Stimulated activated CD8-positive, alpha-beta memory T cell treated with anti-CD3 and anti-CD28 coated beads, Interleukin-15, amount 100 ng/mL, for 1 hour (primary cell): ENCODE measurements at regions not wholly inside any gene's neighbourhood (a gene's known extent, or its start where the extent isn't known, plus 50 kb on each side); places are given as distances from the start of the nearest gene placed in this dataset.
"Not testable (repeated sequence)": the region's sequence is repeated elsewhere in the genome, so short reads cannot be mapped to it uniquely, and the experiment has no call there.

Experiments
- DNase-seq: peaks from one replicate; pipeline ENCODE4 v3.0.0-alpha.2; 2020; ENCODE audit warnings: low read depth

DNA sequence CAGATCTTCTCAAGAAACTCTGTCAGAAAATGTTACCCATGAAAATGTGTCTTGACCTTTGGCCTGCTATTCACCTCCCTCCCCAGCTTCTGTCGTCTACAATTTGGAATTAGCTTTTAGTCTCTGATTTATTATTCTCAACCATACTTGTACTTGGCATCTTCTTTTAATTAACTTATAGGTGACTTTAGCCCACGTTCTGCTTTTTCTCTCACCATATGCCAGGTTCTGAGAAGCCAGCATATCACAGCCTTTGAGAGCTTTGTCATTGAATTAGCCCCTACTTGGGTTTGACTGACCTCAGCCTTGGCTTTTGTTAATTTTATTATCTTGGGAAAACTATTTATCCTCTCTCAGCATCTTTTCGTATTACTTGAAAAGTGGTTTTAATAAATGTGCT is 355.9 kb downstream of the OXSM start:
- no peak for DNase-seq

DNA sequence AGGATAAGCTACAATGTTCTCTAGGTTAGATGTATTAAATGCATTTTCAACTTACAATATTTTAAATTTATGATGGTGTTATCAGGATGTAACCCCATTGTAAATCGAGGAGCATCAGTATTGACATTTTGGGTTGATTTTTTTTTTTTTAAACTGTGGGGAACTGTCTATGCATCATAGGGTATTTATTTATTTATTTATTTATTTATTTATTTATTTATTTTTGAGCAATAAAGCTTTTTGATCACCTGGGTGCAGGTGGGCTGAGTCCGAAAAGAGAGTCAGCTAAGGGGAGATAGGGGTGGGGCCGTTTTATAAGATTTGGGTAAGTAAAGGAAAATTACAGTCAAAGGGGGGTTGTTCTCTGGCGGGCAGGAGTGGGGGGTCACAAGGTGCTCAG is 367.5 kb downstream of the OXSM start:
- DNase-seq = not testable (repeated sequence)

DNA sequence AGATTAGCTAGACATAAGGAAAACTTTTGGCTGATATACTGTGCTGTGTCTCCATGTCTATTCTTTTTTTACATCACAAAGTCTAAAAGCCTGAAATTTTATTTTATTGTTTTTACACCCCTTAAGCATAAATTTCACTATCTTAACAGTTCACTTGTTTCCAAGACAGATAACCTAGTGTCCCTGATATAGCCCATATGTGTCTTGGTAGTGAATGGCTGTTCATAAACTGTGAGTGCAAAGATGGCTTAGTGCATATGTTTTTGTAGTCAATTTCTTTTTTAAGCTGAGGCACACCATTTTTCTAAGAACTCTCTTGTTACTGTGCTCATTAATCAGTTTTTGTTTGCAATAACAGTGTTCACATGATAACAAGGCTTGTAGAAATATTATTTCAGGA is 381.1 kb downstream of the OXSM start:
- no peak for DNase-seq

DNA sequence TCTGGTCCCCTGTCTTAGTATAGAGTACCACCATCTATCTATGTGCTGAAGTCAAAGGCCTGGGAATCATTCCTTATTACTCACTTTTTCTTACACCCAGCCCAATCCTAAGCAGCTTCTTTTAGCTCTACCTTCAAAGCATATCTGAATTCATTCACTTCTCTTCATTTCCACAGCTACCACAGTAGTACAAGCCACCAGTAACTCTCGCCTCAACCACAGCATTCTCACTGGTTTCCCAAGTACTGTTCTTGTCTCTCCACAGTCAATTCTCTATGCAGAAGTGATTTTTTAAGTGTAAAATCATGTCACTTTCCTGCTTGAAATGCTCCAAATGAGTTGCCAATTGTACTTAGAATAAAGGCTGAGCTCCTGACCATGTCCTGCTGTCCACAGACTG is 401.7 kb downstream of the OXSM start:
- DNase-seq = no peak

DNA sequence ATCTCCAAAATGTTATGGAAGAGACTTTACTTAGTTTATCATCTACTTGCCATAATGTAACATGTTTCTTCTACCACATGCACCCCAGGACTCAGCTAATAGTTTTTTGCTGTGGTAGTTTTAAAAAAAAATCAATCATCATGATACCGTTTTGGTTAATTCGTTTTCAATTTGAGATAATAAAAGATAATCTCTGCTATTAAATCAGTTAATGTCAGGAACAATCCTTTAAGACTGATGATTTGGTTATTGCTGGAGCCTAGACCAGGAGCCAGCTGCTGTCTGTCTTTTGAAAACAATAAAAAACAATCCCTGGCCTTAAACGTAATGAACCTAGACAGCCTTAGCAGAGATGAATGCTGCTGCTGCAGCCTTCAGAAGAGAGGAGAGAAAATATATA is 403.7 kb downstream of the OXSM start:
- DNase-seq = no peak

DNA sequence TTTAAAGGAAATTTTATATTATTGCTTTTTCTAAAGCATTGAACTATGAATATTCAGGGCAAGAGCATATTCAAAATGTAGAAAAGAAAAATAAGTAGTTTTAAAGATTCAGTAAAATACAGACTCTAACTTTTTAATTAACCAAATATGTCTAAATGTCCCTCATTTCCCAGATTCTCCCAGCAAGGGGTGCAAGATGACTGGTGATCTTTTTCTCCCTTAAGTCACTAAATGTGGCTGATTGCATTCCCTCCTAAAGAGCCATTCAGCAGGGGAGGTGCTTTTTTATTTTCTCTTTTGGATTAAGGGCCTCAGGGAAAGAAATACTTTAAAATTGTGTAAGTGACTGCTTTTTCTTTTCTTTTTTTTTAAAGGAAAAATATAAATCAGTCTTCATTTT is 406.9 kb downstream of the OXSM start:
- DNase-seq = no peak

DNA sequence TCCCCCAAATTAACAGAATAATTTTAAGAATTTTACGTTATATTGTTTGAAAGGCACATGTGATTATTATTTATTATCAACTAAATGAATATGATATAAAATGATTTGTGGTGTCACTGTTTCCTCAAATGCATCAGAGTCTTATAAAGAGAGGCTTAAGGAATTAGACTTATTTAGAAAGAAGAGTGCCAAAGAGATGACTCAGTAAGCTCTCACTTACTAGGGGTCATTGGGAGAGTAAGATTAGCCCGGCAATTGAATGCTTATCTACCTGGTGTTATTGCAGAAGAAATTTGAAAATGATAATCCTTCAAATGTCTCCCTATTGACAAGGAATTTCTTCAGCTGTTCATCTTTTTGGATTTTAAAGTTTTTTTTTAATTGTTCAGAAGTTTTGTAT is 408.7 kb downstream of the OXSM start:
- DNase-seq = no peak

DNA sequence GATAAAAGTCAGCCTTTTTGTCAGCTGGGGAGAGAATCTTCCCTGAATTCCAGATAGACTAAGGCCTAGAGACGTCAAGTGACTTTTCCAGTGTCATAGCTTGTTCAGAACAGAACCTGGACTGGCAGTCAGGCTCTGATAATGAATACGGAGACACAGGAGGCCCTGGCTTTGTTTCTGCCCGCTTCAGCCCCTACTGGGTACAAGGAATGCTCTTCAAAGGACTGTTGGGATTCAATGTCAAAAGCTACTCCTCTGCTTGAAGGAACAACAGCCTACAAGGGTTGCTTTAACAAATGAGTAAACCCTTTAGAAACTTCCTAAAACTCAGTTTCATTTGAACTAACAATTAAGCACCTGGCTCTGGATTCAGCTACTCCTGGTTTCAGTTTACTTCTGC is 412.3 kb downstream of the OXSM start:
- DNase-seq = no peak

DNA sequence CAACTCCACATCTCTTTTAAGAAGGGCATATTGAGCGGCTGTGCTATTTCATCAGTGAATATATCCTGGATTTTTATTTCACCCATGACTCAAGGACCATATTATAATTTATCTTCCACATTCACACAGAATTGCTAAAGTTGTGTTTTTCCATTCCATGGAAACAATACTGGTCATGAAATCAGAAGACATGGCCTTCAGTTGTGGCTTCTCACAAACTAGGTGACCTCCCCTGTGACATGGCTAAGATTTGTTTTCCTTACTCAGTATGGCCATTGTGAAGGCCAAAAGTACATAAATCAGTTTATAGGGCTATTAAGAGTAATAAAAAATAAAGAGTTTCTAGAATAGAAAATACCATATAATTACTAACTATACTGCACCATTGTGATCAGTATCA is 415.6 kb downstream of the OXSM start:
- DNase-seq = no peak

DNA sequence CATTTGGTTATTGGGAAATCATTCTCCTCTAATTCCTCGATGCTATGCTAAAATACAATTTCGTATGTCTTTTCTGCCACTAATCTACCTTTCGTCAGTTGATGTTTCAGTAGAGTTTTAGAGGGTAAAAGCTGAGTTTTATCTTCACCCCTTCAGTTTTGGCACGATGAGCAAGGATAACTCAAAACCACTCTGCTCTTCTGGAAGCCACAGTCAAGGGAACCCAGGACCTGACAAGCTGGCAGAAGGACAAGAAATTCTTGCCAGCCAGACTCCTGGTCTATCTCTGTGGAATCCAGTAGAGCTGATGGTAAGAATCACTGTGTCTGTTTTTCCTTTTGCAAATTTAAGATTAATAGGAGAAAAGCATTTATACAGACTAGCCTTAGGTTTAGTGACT is 414.4 kb upstream of the LRRC3B start:
- DNase-seq = no peak

DNA sequence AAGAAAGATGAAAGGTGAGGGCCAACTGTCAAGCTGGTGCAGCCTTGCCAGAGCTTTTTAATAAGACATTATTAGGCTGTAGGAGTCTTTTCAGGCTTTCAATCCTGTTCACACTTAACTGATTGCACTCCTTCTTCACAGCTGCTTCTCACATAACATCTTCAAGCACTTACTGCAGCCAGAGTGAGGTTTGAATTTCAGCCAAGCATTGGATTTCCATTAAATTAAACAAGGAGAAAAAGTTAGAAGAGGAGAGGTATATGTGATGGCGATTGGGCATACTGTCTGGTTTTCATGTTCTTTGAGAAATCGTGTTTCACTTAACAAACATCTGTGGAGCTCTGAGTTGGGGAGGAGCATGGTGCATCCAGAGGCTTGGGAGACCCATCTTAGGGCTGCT is 392.8 kb upstream of the LRRC3B start:
- no peak for DNase-seq

DNA sequence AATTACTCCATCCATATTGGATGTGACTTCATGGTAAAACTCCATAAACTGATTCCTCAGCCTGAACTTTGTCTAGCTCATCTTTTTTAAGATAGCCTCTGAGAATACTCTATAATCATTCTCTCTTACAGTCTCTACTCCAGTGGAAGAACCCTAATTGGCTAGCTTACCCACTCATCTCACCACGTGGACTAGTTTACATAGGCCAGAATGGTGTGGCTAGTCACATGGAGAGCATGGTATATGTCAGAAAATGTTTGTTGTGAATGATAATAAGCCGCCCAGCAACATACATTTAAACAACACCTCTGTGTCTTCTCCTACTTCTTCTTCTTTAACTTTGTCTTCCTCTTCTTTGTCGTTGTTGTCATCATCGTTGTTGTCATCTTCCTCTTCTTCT is 389.2 kb upstream of the LRRC3B start:
- no peak for DNase-seq

DNA sequence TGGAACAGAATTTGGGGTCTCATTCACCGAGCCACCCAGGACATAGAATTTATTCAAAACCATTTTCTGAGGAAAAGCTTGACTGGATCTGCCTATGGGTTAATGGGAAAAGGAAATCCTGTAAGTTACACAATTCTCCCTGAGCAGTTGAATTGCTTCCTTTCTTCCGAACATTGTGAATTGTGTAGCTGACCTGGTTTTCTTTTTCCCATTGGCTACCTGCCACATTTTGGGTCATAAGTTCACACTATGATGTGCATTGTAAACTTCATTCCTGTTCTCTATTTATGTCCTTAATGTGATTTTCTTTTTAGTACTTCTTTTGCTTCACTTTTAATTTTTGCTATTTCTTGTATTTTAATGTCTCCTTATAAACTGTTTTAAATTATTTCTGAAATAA is 386.0 kb upstream of the LRRC3B start:
- DNase-seq = no peak

DNA sequence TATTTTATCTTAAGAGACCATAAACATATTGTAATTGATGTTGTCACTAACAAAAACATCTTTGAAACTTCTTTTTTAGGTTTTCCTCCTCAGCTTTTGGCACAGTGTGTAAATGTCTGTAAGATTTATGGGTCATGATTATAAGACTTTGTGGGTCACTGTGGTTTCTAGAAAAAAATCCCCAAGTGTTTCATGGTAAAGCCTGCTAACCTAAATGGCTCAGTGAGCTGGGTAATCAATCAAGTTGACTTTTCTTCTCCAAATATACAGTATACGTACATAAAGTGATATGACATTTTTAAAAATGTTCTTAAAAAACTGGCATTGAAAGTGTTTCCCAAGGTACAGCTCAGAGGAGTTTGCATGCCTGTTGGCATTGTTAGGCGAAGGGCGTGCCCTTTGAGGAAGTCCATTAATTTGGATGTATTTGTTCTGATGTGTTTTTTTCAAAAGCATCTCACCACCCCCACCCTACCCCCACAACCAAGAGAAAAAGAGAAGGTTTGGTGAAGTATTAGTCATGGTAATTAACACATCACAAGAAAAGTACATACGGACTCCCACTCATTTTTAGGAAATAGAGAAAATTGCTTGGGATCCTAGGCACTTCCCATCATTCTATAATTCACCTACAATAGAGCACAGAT is 385.4 kb upstream of the LRRC3B start:
- DNase-seq = no peak

DNA sequence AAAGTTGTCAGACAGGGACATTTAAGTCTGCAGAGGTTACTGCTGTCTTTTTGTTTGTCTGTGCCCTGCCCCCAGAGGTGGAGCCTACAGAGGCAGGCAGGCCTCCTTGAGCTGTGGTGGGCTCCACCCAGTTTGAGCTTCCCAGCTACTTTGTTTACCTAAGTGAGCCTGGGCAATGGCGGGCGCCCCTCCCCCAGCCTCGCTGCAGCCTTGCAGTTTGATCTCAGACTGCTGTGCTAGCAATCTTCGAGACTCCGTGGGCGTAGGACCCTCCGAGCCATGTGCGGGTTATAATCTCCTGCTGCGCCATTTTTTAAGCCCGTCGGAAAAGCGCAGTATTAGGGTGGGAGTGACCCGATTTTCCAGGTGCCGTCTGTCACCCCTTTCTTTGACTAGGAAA is 378.0 kb upstream of the LRRC3B start:
- DNase-seq = not testable (repeated sequence)

DNA sequence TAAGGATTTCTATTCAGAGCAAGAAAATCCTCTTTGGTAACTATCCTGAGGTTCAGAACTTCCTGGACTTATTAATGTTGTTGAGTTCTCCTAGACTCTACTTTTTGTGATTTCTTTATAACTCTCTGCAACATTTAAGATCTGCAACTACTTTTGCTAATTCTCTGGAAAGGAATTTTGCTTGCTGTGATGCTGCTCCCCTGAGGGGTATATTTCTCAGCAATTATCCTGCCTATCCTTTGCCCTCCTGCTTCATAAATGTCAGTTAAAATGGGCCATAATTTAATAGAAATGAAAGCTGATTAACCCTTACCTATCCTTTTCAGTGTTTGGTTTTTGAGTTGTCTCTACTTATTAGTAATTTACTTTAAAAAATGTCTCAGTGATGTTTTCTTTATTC is 377.3 kb upstream of the LRRC3B start:
- no peak for DNase-seq

DNA sequence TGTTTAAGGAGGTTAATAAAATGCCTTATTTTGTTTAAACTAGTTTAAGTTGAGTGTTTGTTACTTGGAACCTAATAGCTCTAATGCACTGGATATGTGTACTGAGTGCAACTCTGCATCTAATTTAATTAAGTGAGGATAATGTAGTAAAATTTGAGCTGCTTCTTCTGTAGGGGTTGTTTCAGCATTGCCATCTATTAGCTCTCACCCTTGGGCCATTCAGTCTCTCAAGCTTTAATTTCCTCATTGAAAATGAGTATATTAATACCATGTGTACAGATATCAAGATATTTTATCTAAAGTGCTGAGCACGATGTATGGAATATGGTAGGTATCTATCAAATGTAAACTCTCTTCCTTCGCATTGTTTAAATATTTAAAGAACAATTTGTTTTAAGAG is 375.7 kb upstream of the LRRC3B start:
- DNase-seq = no peak

DNA sequence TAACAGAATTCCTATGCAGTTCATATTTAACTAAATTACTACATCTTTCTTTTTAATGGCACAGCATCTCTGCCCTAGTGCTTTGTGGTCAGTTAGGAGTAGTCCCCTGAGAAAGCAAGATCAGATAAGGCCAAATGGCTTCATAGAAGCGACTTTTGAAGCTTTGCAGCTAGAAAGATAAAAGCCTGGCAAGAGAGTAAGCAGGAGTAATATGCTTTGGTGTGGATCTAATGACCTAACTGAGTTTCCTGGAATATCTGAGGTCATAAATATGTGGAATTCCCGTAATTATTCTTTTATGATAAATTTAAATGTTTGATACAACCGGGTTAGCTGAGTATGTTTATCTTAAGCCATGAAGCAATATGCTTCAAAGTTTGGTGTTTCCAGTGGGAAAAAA is 374.9 kb upstream of the LRRC3B start:
- DNase-seq = no peak

DNA sequence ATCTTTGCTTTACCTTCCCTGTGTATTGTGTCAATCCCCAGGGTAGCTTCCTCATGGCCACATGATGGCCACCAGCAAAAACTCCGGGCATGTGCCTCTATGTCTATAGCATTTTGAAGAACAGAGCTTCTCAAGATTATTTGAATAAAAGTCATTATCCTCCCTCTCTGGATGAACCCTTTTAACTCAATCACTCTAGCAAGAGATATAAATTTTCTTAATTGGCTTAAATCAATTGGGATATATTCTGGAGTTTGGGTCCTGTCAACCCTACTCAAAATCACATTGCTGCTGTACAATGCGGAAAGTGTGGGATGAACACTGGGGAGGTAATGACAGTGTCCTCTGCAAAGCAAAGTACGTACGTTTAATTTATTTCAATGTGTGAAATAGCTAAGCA is 370.6 kb upstream of the LRRC3B start:
- DNase-seq = no peak

DNA sequence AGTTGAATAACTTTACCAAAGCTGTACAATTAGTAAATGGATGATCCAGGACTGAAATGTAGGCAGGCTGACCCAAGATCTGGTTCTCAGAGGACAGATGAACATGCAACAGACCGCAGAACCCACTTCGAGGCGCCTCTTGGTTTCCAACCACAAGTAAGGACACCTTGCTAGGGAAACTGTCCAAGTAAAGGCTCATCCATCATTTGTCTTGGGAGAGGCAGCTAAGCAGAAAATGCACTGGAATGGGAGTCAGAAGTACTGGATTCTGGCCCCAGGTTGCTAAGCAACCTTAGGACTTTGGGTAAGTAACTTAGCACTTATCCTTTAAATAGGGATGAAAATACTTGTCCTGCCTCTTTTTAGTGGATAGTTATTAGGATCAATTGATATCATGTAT is 366.3 kb upstream of the LRRC3B start:
- no peak for DNase-seq

DNA sequence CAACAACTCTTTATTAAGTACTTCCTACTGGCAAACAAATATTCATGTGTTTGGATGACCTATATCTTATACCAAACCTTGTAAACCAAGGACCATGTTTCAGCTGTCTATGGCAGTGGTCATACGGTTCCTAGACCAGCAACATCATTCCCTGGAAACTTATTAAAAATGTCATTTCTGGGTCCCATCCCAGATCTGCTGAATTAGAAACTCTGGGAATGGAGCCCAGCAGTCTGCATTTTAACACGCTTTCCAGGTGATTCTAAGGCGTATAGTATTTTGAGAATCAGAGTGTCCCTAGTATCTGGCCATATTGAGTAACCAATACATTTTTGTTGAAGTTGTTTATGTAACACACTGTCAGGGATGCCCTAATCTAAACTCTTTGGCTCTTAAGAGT is 363.4 kb upstream of the LRRC3B start:
- DNase-seq = no peak

DNA sequence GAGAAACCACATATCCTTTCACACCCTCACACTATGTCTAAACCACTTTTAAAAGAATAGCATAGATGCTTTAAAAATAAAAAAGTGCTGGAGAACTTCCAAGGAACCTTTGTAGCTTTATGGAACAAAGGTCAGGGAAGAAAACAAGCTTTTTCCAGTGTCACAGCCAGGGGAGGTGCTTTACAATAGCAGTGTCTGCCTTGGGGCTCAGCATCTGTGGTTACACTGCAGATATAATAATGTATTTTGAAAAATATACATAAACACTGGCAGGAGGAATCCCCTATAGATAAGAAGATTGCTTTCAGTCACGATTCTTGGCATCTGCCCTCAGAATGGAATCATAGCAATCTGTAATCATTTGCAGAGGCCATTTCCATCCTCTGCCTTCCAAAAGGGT is 362.4 kb upstream of the LRRC3B start:
- no peak for DNase-seq

DNA sequence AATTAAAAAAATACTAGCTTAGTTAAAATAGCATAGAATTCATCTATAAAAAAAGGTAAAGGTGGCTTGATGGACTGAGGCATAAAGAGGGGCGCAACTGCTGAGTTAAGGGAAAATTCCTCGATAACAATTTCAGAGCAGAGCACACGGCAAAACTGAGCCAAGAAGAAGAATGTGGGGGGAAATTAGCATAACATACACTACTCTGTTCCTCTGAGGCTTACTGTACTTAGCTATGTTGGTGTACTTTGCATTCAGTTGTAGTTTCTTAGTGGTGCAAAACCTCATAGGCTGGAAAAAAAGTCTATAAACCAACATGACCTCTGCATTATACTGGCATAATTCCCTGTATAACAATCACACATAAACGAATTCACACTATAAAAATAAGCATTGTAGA is 357.9 kb upstream of the LRRC3B start:
- DNase-seq = no peak

DNA sequence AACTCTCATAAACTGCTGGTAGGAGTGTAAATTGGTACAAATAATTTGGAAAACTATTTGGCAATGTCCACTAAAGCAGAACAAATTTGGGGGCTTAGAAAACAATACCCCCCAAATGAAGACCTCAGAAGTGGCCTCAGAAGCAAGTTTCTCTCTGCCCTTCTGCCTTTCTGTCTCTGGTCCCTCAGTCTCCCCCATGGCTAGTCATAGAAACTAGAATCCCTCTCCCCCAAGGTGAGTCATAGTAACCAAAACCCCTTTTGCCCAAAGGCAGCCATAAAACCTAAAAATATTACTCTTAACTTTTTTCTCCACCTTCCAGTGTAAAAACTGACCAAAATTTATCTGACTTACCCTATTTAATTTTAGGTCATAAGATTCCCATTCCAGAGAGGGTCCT is 350.7 kb upstream of the LRRC3B start:
- no peak for DNase-seq

DNA sequence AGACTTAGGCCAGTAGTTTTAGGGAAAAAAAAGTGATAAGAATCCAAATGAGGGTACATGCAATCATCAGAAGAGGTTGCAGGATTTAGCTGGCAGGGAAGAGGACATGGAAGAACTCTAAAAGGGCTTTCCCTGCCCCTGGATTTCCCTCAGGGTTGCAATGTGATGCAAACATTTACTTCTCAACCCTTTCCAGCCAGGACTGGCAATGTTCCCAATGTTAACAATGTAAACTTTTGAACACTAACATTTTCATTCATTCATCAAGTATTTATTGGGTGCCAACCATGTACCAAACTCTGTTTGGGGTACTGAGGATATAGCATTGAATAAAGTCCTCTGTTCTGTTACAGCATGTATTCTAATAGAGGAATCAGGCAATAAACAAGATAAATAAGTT is 349.4 kb upstream of the LRRC3B start:
- no peak for DNase-seq
